Testis (tissue), 2 donors: ENCODE measurements at regions not wholly inside any gene's neighbourhood (a gene's known extent, or its start where the extent isn't known, plus 50 kb on each side); places are given as distances from the start of the nearest gene placed in this dataset.

Source experiments
- DNase-seq: peaks from one replicate; pipeline ENCODE4 v3.0.0-alpha.2; 2019
- H3K27ac ChIP-seq, 2 donors: fragments of 200-600 bp; sonication (generic); one replicate each; pipeline ENCODE4 v1.5.1; 2019
- H3K27me3 ChIP-seq: fragments of 200-600 bp; sonication (generic); one replicate; pipeline ENCODE4 v1.5.1; 2019
- H3K36me3 ChIP-seq: fragments of 200-600 bp; sonication (generic); one replicate; pipeline ENCODE4 v1.5.1; 2017; ENCODE audit warnings: low read depth; ENCODE audit errors: missing control alignments
- H3K4me1 ChIP-seq: fragments of 200-600 bp; sonication (generic); one replicate; pipeline ENCODE4 v1.5.1; 2019
- H3K4me3 ChIP-seq, 2 donors: fragments of 200-600 bp; sonication (generic); one replicate each; pipeline ENCODE4 v1.5.1; 2017 to 2019
- H3K9me3 ChIP-seq: fragments of 200-600 bp; sonication (generic); one replicate; pipeline ENCODE4 v1.5.1; 2017
- POLR2A ChIP-seq: fragments of 450-650 bp; IDR thresholded peaks from one replicate; pipeline ENCODE4 v1.6.1; 2017; ENCODE audit warnings: antibody characterized with exemption, mild to moderate bottlenecking, moderate library complexity
- WGBS, 2 donors: methylation state at CpG; one replicate each; pipeline ENCODE4 v1.1.5; 2018; 5-methylcytosine and 5-hydroxymethylcytosine counted together
- intact Hi-C: fragments of 100-400 bp; cut with DNase I; formaldehyde crosslinking; loops from one replicate; pipeline ENCODE4 v1.15.1; 2023; ENCODE audit warnings: low total_unique reads
- TF ChIP-seq, protein P1 (sequence below), 3 experiments: fragments of 450-650 bp in 2 of 3; fragments of 200-600 bp in 1 of 3; sonication (generic) in 1 of 3; IDR thresholded peaks; one replicate each; pipeline ENCODE4 v1.5.1; 2016 to 2019; ENCODE audit warnings: antibody characterized with exemption in 3 of 3, mild to moderate bottlenecking in 2 of 3, moderate library complexity in 1 of 3

DNA sequence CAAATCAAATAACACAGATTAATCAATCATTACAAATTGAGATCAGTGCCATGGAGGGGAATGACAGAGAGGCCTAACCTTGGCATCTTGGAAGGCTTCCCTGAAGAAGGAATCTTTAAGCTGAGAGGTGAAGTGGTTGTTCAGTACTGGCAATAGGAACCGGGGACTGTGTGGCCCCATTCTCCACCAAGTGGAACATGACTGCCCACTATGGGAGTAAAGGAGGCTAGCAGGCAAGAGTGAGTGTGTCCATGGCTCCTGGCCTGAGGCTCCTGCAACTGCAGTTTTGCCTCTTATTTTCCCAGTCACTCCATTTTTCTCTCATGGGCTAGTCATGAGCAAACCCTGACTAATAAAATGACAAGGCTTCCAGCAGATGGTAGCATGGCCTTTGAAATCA is 112.2 kb upstream of the GJB5 start:
- DNase-seq = no peak
- 60 to 88% methylated on average over 1 of the region's 1 CpG for WGBS, 2 donors
- intact Hi-C loops = no loop called here
- Histone ChIP-seq H3K27me3 (no peaks in the 10 kb centered on the region), H3K27ac (no peak overlapping the region), H3K4me1 (no peaks in the 10 kb centered on the region), H3K4me3 (no peak overlapping the region), H3K36me3 (no peaks in the 10 kb centered on the region), H3K9me3 (no peaks in the 10 kb centered on the region)
- TF ChIP-seq POLR2A = no peak
- TF ChIP-seq, protein P1, sequence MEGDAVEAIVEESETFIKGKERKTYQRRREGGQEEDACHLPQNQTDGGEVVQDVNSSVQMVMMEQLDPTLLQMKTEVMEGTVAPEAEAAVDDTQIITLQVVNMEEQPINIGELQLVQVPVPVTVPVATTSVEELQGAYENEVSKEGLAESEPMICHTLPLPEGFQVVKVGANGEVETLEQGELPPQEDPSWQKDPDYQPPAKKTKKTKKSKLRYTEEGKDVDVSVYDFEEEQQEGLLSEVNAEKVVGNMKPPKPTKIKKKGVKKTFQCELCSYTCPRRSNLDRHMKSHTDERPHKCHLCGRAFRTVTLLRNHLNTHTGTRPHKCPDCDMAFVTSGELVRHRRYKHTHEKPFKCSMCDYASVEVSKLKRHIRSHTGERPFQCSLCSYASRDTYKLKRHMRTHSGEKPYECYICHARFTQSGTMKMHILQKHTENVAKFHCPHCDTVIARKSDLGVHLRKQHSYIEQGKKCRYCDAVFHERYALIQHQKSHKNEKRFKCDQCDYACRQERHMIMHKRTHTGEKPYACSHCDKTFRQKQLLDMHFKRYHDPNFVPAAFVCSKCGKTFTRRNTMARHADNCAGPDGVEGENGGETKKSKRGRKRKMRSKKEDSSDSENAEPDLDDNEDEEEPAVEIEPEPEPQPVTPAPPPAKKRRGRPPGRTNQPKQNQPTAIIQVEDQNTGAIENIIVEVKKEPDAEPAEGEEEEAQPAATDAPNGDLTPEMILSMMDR (IDR thresholded peaks at IDR 0.05) = no peak

DNA sequence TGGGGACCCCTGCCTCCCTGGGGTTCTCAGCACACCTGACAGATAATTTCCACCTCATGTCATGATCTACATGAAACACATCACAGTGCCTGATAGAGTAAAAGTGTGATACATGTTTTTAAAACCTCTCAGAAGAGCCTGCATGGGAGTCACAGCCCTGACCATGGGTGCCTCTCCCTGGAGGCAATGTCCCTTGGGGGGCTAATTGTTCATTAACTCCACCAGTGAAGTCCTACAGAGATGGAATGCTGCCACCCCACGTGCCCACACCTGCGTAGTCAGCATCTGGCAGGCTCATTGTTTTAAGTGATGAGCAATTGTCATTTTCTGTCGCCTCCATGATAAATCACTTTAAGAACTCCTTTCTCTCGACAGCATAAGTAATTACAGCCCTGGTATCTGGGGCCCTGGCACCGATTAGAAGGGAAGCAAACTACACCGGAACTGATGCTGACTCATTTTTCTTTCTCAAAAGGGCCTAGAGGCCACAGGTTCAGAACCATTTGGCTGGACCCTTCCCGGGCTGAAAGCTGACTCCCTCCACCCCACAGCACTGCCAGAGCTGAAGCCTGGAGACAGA is 109.6 kb upstream of the GJB5 start:
- Histone ChIP-seq H3K36me3 (no peaks in the 10 kb centered on the region), H3K27ac (no peak overlapping the region), H3K4me1 (no peaks in the 10 kb centered on the region), H3K4me3 (no peak overlapping the region), H3K9me3 (no peaks in the 10 kb centered on the region), H3K27me3 (no peaks in the 10 kb centered on the region)
- intact Hi-C loops = no loop called here
- WGBS, 2 donors = 39 to 47% methylated on average over 3 to 7 of the region's 7 CpGs
- no peak for TF ChIP-seq POLR2A
- DNase-seq = no peak

DNA sequence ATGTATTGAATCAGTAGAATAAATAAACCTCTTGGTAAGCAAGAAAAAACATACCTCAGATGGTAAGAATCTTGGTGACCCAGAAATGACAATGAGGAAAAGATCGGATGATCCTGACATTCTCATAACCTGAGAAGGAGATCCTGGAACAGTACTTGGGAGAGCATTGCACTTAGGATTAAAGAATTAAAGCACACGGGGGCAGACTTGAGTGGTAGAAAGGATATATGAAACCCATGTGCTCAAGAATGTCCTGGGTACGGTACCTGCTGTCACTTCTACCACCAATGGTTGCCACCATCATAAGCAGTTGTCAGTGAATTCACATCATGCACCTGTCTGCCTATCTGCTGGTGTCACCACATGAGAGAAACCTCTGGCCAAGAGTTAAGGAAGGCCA is 108.9 kb upstream of the GJB5 start:
- H3K4me3 ChIP-seq = no peak overlapping the region
- WGBS, 2 donors = 67 to 74% methylated on average over 3 of the region's 3 CpGs
- no peak overlapping the region for H3K27ac ChIP-seq
- TF ChIP-seq, protein P1 (IDR thresholded peaks at IDR 0.05) = no peak
- TF ChIP-seq POLR2A = no peak
- no peaks in the 10 kb centered on the region for H3K4me1 ChIP-seq
- intact Hi-C loops = no loop called here
- no peaks in the 10 kb centered on the region for H3K27me3 ChIP-seq
- DNase-seq = no peak
- H3K9me3 ChIP-seq = no peaks in the 10 kb centered on the region
- no peaks in the 10 kb centered on the region for H3K36me3 ChIP-seq

DNA sequence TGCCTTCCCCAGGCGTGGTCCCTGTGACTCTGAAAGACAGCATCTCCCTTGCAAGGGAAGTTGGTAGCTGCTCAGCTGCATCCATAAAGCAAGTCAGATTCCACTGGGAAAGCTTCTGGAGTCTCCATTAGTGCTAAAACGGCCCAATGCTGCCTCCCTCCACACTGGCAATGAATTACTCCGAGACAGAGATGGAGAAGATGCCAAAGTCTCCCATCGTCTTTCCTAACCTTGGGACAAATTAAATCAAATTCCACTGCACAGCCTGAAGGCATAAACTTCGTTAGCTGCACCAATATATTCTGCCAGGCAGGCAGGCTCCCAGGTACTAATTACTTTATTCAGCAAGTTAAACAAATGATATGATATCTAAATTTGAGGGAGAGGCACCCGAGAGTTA is 106.3 kb upstream of the GJB5 start:
- no peak for TF ChIP-seq POLR2A
- TF ChIP-seq, protein P1 (IDR thresholded peaks at IDR 0.05) = no peak
- intact Hi-C loops = no loop called here
- no peaks in the 10 kb centered on the region for H3K36me3 ChIP-seq
- 47 to 48% methylated on average over 6 of the region's 6 CpGs for WGBS, 2 donors
- H3K9me3 ChIP-seq = no peaks in the 10 kb centered on the region
- DNase-seq = no peak
- H3K4me1 ChIP-seq = no peaks in the 10 kb centered on the region
- no peak overlapping the region for H3K27ac ChIP-seq
- no peak overlapping the region for H3K4me3 ChIP-seq
- H3K27me3 ChIP-seq = no peaks in the 10 kb centered on the region

DNA sequence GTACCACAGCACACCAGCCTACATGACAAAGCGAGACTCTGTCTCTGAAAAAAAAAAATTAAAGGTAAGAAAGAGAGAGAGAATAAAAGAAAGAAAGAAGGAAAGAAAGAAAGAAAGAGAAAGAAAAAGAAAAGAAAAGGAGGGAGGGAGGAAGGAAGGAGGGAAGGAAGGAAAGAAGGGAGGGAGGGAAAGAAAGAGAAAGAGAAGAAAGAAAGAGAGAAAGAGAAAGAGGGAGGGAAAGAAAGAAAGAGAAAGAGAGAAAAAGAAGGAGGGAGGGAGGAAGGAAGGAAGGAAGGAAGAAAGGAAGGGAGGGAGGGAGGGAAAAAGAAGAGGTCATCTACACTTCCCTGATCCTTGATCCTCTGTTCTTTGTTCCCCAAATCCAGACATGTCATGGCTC is 104.8 kb upstream of the GJB5 start:
- no peak for DNase-seq
- TF ChIP-seq POLR2A = no peak
- TF ChIP-seq, protein P1 (IDR thresholded peaks at IDR 0.05) = no peak
- H3K27ac ChIP-seq = no peak overlapping the region
- H3K4me1 ChIP-seq = no peaks in the 10 kb centered on the region
- no peaks in the 10 kb centered on the region for H3K36me3 ChIP-seq
- H3K4me3 ChIP-seq = no peak overlapping the region
- no peaks in the 10 kb centered on the region for H3K27me3 ChIP-seq
- no peaks in the 10 kb centered on the region for H3K9me3 ChIP-seq
- intact Hi-C loops = no loop called here
- 82 to 86% methylated on average over 1 of the region's 1 CpG for WGBS, 2 donors
